SK-N-SH (cell line): ENCODE measurements at regions not wholly inside any gene's neighbourhood (a gene's known extent, or its start where the extent isn't known, plus 50 kb on each side); places are given as distances from the start of the nearest gene placed in this dataset.

Experiments used
- small RNA-seq, 7 experiments: library from RNA; depleted of rRNA; stranded (forward); fragments of <200 nt; gene quantifications; one replicate each; pipeline ENCODE3, GENCODE V24; 2012

Small RNA genes lying in the stretch of these regions (small RNA-seq; reads per million reads assigned to genes)
- gene RN7SL147P = 0 reads per million in 7 experiments
